ENCODE measurements at regions not wholly inside any gene's neighbourhood (a gene's known extent, or its start where the extent isn't known, plus 50 kb on each side); places are given as distances from the start of the nearest gene placed in this dataset.

DNA sequence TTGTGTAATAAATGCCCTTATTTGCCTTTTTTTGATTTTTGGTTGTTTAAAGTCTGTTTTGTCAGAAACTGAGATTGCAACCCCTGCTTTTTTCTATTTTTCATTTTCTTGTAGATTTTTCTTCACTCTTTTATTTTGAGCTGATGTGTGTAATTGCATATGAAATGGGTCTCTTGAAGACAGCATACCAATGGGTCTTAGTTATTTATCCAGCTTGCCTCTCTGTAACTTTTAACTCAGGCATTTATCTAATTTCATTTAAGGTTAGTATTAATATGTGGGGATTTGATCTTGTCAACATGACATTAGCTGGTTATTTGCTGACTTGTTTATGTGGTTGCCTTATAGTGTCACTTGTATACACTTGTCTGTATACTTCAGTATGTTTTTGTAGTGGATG lies 378.0 kb downstream of the CPXCR1 start:
- TF ChIP-seq, protein P1, sequence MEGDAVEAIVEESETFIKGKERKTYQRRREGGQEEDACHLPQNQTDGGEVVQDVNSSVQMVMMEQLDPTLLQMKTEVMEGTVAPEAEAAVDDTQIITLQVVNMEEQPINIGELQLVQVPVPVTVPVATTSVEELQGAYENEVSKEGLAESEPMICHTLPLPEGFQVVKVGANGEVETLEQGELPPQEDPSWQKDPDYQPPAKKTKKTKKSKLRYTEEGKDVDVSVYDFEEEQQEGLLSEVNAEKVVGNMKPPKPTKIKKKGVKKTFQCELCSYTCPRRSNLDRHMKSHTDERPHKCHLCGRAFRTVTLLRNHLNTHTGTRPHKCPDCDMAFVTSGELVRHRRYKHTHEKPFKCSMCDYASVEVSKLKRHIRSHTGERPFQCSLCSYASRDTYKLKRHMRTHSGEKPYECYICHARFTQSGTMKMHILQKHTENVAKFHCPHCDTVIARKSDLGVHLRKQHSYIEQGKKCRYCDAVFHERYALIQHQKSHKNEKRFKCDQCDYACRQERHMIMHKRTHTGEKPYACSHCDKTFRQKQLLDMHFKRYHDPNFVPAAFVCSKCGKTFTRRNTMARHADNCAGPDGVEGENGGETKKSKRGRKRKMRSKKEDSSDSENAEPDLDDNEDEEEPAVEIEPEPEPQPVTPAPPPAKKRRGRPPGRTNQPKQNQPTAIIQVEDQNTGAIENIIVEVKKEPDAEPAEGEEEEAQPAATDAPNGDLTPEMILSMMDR (IDR thresholded peaks at IDR 0.05) = no peak
- TF ChIP-seq ZFX (IDR thresholded peaks at IDR 0.05; ENCODE audit: borderline replicate concordance) = no peak

All from 22Rv1 (cell line).